Activated T-cell treated with anti-CD3 and anti-CD28 coated beads for 4 hours (primary cell): ENCODE measurements at regions not wholly inside any gene's neighbourhood (a gene's known extent, or its start where the extent isn't known, plus 50 kb on each side); places are given as distances from the start of the nearest gene placed in this dataset.

Experiments
- DNase-seq: peaks from one replicate; pipeline ENCODE4 v3.0.0-alpha.2; 2020

GRCh38 chr10:83908506-83908905 lies 230.8 kb upstream of the GHITM start:
- DNase-seq = no peak

GRCh38 chr10:83909001-83909400 lies 230.3 kb upstream of the GHITM start:
- no peak for DNase-seq

GRCh38 chr10:83915801-83916200 lies 223.5 kb upstream of the GHITM start:
- no peak for DNase-seq

- no peak for DNase-seq
Measured at GRCh38 chr10:83917537-83918506, 221.5 kb upstream of the GHITM start.

GRCh38 chr10:83919187-83919586 lies 220.1 kb upstream of the GHITM start:
- DNase-seq = no peak

GRCh38 chr10:83921984-83922860 lies 217.1 kb upstream of the GHITM start:
- DNase-seq = no peak

- no peak for DNase-seq
Measured at GRCh38 chr10:83925133-83925532, 214.2 kb upstream of the GHITM start.

GRCh38 chr10:83926606-83927005 lies 212.7 kb upstream of the GHITM start:
- DNase-seq = no peak

- DNase-seq = no peak
Measured at GRCh38 chr10:83927166-83927565, 212.1 kb upstream of the GHITM start.

GRCh38 chr10:83929399-83929798 lies 209.9 kb upstream of the GHITM start:
- DNase-seq = no peak

- DNase-seq = no peak
Measured at GRCh38 chr10:83931669-83932068, 207.6 kb upstream of the GHITM start.

GRCh38 chr10:83932245-83932644 lies 207.1 kb upstream of the GHITM start:
- DNase-seq = no peak

- no peak for DNase-seq
Measured at GRCh38 chr10:83934062-83934461, 205.2 kb upstream of the GHITM start.

- DNase-seq = no peak
Measured at GRCh38 chr10:83934641-83935338, 204.5 kb upstream of the GHITM start.

GRCh38 chr10:83935339-83935736 lies 204.0 kb upstream of the GHITM start:
- DNase-seq = no peak

GRCh38 chr10:83935911-83936310 lies 203.4 kb upstream of the GHITM start:
- DNase-seq = no peak

- no peak for DNase-seq
Measured at GRCh38 chr10:83937161-83937560, 202.1 kb upstream of the GHITM start.

- no peak for DNase-seq
Measured at GRCh38 chr10:83937826-83938225, 201.5 kb upstream of the GHITM start.

GRCh38 chr10:83941189-83941588 lies 198.1 kb upstream of the GHITM start:
- no peak for DNase-seq

GRCh38 chr10:83942410-83942809 lies 196.9 kb upstream of the GHITM start:
- DNase-seq = no peak

- DNase-seq = no peak
Measured at GRCh38 chr10:83943049-83943448, 196.3 kb upstream of the GHITM start.

- no peak for DNase-seq
Measured at GRCh38 chr10:83943920-83944319, 195.4 kb upstream of the GHITM start.
